ENCODE measurements at regions not wholly inside any gene's neighbourhood (a gene's known extent, or its start where the extent isn't known, plus 50 kb on each side); places are given as distances from the start of the nearest gene placed in this dataset.

DNA sequence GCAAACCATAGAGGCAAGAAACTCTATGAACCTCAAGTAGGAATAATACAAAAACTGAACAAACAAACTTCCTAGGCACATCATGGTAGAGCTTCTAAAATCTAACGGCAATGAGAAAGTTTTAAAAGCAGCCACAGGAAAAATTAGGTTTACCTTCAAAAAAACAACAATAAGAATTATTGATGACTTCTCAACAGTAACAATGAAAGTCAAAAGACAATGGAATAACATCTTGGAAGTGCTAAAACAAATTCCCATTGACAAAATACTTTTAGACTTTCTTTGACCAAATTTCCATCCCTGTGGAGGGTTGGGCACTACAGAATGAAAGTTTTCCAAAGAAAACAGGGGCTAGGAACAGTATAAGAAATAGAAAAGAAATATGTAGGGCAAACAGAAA lies 222.9 kb upstream of the ERCC4 start:
- TF ChIP-seq, protein P1, sequence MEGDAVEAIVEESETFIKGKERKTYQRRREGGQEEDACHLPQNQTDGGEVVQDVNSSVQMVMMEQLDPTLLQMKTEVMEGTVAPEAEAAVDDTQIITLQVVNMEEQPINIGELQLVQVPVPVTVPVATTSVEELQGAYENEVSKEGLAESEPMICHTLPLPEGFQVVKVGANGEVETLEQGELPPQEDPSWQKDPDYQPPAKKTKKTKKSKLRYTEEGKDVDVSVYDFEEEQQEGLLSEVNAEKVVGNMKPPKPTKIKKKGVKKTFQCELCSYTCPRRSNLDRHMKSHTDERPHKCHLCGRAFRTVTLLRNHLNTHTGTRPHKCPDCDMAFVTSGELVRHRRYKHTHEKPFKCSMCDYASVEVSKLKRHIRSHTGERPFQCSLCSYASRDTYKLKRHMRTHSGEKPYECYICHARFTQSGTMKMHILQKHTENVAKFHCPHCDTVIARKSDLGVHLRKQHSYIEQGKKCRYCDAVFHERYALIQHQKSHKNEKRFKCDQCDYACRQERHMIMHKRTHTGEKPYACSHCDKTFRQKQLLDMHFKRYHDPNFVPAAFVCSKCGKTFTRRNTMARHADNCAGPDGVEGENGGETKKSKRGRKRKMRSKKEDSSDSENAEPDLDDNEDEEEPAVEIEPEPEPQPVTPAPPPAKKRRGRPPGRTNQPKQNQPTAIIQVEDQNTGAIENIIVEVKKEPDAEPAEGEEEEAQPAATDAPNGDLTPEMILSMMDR (IDR thresholded peaks at IDR 0.05) = no peak
- intact Hi-C loops (cut with DNase I) = no loop called here
- Histone ChIP-seq H3K4me1 (no peaks in the 10 kb centered on the region), H3K36me3 (no peaks in the 10 kb centered on the region), H3K27ac (no peak overlapping the region), H3K4me3 (no peak overlapping the region), H3K9me3 (peaks cover 25% of the 10 kb centered on the region), H3K27me3 (ENCODE audit: low read depth) (no peaks in the 10 kb centered on the region)
- ATAC-seq (no peak), DNase-seq (no peak)

DNA sequence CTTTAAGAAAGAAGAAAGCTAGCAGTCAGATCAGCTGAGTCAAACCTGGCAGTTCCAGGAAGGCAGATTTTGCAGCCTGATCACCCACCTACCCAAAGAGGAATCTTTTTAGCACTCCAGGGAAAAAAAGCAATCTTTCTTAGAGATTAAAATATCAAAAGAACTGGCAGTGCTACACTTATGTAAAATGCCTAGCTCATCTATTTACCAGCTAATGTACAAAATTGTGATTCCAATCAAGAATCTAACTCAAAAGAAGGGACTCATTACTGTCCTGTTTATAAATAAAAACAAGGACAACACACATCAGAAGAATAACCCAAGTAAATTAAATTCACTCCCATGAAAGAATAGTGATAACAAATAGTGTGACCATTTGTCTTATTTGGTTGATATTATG lies 222.4 kb upstream of the ERCC4 start:
- no peaks in the 10 kb centered on the region for H3K27me3 ChIP-seq (ENCODE audit: low read depth)
- no peak overlapping the region for H3K27ac ChIP-seq
- DNase-seq (no peak), ATAC-seq (no peak)
- TF ChIP-seq, protein P1 (IDR thresholded peaks at IDR 0.05) = no peak
- peaks cover 25% of the 10 kb centered on the region for H3K9me3 ChIP-seq
- no peaks in the 10 kb centered on the region for H3K4me1 ChIP-seq
- no peak overlapping the region for H3K4me3 ChIP-seq
- no peaks in the 10 kb centered on the region for H3K36me3 ChIP-seq
- intact Hi-C loops (cut with DNase I) = no loop called here

DNA sequence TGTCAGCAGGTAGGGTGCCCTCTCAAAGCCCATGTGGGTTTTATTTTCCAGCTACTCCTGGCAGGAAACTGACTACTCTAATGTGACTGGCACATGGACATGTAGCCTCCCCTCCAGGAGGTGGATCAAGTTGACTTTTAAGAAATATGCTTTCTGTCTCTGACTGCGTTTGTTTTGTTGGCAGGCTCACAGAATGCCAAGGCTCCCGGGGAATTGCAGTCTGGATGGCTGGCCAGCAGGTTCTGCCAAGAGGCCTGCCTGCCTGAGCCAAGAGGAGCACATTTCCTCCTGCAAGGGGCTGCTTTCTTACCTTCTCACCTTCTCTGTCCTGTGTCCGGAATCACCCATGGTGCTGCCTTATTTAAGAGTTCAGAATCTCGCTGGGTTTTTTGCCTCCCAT lies 217.3 kb upstream of the ERCC4 start:
- no peak overlapping the region for H3K27ac ChIP-seq
- ATAC-seq = no peak
- H3K36me3 ChIP-seq = no peaks in the 10 kb centered on the region
- no peaks in the 10 kb centered on the region for H3K27me3 ChIP-seq (ENCODE audit: low read depth)
- H3K4me3 ChIP-seq = no peak overlapping the region
- no peak for DNase-seq
- peaks cover 2% of the 10 kb centered on the region for H3K9me3 ChIP-seq
- intact Hi-C loops (cut with DNase I) = no loop called here
- no peaks in the 10 kb centered on the region for H3K4me1 ChIP-seq
- TF ChIP-seq, protein P1 (IDR thresholded peaks at IDR 0.05) = no peak

DNA sequence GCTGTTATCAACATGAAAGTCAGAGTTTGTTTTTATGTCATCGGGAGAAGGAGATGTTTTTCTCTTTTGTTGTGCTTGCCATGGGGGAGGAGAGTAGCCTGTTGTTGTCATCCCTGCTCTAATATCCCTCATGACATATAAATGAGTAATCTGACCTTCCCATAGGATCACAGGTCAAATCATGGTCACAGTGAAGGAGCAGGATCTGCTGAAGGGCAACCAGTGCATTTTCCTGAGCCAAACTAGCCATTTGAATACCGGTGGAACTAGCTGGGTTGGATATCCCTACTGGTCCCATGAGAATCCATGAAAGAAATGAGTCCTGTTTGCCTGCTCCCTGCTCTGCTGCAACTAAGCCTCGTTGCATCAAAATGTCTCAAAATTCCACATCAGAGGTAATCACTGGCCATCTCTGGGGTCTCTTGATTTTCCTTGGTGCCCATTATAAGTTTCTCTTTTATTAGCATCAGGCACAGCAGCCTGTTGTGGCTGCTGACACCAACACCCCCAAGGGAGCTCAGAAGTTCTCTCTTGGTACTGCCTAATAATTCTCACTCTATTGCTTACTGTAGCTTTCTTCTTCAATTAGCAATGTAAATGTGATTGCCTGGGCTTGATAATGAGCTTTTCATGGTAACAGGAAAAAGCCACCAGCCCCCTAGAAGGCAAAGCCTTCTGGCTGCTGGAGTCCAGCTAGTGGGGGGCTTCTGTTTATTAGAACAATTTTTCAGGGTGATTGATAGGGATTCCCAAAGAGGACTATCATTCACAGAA lies 211.4 kb upstream of the ERCC4 start:
- intact Hi-C loops (cut with DNase I) = no loop called here
- Histone ChIP-seq H3K4me3 (no peak overlapping the region), H3K27me3 (ENCODE audit: low read depth) (no peaks in the 10 kb centered on the region), H3K4me1 (no peaks in the 10 kb centered on the region), H3K36me3 (no peaks in the 10 kb centered on the region), H3K9me3 (no peaks in the 10 kb centered on the region), H3K27ac (no peak overlapping the region)
- ATAC-seq (no peak), DNase-seq (no peak)
- TF ChIP-seq, protein P1 (IDR thresholded peaks at IDR 0.05) = no peak

DNA sequence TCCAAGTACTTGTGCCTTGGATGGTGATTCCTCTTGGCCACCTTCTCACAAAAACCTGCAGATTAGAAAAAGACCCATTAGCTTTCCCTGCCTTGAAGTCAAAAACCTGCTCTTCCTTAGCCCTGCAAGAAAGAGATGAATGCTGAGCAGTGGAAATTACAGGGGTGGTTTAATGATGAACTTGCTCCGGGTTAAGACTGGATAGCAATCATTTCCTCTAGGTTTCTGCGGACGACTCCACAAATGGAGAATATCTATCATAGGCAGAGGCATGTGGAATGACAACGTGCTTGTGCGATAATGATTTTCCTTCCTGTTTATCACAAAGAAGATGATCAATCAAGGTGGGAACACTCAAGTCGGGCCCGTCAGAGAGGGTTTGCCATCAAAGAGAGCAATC lies 201.2 kb upstream of the ERCC4 start:
- no peaks in the 10 kb centered on the region for H3K4me1 ChIP-seq
- intact Hi-C loops (cut with DNase I) = no loop called here
- no peaks in the 10 kb centered on the region for H3K27me3 ChIP-seq (ENCODE audit: low read depth)
- H3K36me3 ChIP-seq = no peaks in the 10 kb centered on the region
- TF ChIP-seq, protein P1 (IDR thresholded peaks at IDR 0.05) = no peak
- H3K27ac ChIP-seq = no peak overlapping the region
- no peak overlapping the region for H3K4me3 ChIP-seq
- no peaks in the 10 kb centered on the region for H3K9me3 ChIP-seq
- no peak for DNase-seq
- no peak for ATAC-seq
